Peyer's patch (tissue), 4 donors: ENCODE measurements at regions not wholly inside any gene's neighbourhood (a gene's known extent, or its start where the extent isn't known, plus 50 kb on each side); places are given as distances from the start of the nearest gene placed in this dataset.

Experiments used
- POLR2A ChIP-seq, 2 donors: fragments of 450-650 bp; IDR thresholded peaks; one replicate each; pipeline ENCODE4 v1.5.1; 2017; ENCODE audit warnings: antibody characterized with exemption in 2 of 2, mild to moderate bottlenecking in 2 of 2, moderate library complexity in 2 of 2
- TF ChIP-seq, protein P1 (sequence below), 6 experiments: fragments of 450-650 bp in 4 of 6; fragments of 200-600 bp in 2 of 6; sonication (generic) in 1 of 6; IDR thresholded peaks; one replicate each; pipeline ENCODE4 v1.5.1; 2017 to 2019; ENCODE audit warnings: antibody characterized with exemption in 6 of 6, mild to moderate bottlenecking in 3 of 6, moderate library complexity in 1 of 6

DNA sequence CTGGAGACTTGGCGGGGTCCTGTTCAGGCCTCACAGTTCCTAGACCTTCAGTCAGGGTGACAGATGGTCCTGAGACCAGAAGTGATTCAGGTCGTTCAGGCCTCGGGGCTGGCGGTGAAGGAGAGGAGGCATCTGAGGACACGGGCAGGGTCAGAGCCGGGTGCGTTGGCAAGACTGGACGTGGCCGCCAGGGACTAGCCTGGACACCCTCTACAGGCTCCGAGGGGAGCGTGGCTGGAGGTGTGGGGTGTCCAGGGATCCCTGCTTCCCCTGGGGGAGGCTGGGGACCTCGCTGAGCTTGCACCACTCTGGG, 64.0 kb upstream of the TARDBP start:
- TF ChIP-seq, protein P1, sequence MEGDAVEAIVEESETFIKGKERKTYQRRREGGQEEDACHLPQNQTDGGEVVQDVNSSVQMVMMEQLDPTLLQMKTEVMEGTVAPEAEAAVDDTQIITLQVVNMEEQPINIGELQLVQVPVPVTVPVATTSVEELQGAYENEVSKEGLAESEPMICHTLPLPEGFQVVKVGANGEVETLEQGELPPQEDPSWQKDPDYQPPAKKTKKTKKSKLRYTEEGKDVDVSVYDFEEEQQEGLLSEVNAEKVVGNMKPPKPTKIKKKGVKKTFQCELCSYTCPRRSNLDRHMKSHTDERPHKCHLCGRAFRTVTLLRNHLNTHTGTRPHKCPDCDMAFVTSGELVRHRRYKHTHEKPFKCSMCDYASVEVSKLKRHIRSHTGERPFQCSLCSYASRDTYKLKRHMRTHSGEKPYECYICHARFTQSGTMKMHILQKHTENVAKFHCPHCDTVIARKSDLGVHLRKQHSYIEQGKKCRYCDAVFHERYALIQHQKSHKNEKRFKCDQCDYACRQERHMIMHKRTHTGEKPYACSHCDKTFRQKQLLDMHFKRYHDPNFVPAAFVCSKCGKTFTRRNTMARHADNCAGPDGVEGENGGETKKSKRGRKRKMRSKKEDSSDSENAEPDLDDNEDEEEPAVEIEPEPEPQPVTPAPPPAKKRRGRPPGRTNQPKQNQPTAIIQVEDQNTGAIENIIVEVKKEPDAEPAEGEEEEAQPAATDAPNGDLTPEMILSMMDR (IDR thresholded peaks at IDR 0.05), result no peak
- no peak for TF ChIP-seq POLR2A (IDR thresholded peaks at IDR 0.05)
